Heart right ventricle (tissue), 16 donors: ENCODE measurements at regions not wholly inside any gene's neighbourhood (a gene's known extent, or its start where the extent isn't known, plus 50 kb on each side); places are given as distances from the start of the nearest gene placed in this dataset.

ENCODE experiments used
- ATAC-seq, 8 donors: fragments of 200-7000 bp; cut with Tn5 transposase; one replicate each; pipeline ENCODE4 v1.9.1; 2020; ENCODE audit warnings: mild to moderate bottlenecking in 8 of 8, moderate library complexity in 8 of 8, moderate number of reproducible peaks in 1 of 8
- DNase-seq, 2 donors: peaks; one replicate each; pipeline ENCODE4 v3.0.0-alpha.2; 2020
- H3K27ac ChIP-seq, 10 donors: fragments of 200-600 bp; sonication (generic) in 2 of 10; one replicate each; pipeline versions ENCODE4 v1.5.0 to v1.8.0; 2020 to 2022; ENCODE audit warnings: mild to moderate bottlenecking in 3 of 10
- H3K27me3 ChIP-seq, 7 donors: fragments of 200-600 bp; one replicate each; pipeline ENCODE4 v1.8.0; 2021 to 2022; ENCODE audit warnings: mild to moderate bottlenecking in 2 of 7
- H3K36me3 ChIP-seq, 9 donors: fragments of 200-600 bp; sonication (generic) in 1 of 9; one replicate each; pipeline versions ENCODE4 v1.5.0 to v1.8.0; 2020 to 2022; ENCODE audit warnings: mild to moderate bottlenecking in 2 of 9
- H3K4me1 ChIP-seq, 9 donors: fragments of 200-600 bp; sonication (generic) in 1 of 9; one replicate each; pipeline versions ENCODE4 v1.5.0 to v1.8.0; 2020 to 2022; ENCODE audit warnings: mild to moderate bottlenecking in 4 of 9
- H3K4me3 ChIP-seq, 10 donors: fragments of 200-600 bp; sonication (generic) in 2 of 10; one replicate each; pipeline versions ENCODE4 v1.5.0 to v1.8.0; 2020 to 2022; ENCODE audit warnings: mild to moderate bottlenecking in 7 of 10, moderate library complexity in 2 of 10
- H3K9me3 ChIP-seq, 11 donors: fragments of 200-600 bp in 10 of 11; sonication (generic) in 2 of 11; one replicate each; pipeline versions ENCODE4 v1.5.0 to v1.8.0; 2013 to 2022; ENCODE audit warnings: mild to moderate bottlenecking in 2 of 11, control low read depth in 1 of 11, moderate library complexity in 1 of 11
- CTCF ChIP-seq, 9 donors: fragments of 200-600 bp; sonication (generic) in 2 of 9; IDR thresholded peaks; one replicate each; pipeline versions ENCODE4 v1.5.0 to v1.8.0; 2021 to 2022; ENCODE audit warnings: antibody characterized with exemption in 9 of 9, mild to moderate bottlenecking in 5 of 9, moderate library complexity in 1 of 9
- WGBS, 2 donors: extraction: QIAGEN DNeasy Blood & Tissue Kit; methylation state at CpG; one replicate each; pipeline ENCODE4 v1.1.7; 2013; ENCODE audit warnings: inconsistent platforms in 1 of 2; 5-methylcytosine and 5-hydroxymethylcytosine counted together
- intact Hi-C, 10 donors: fragments of 100-400 bp; cut with DNase I; formaldehyde crosslinking; loops; one replicate each; pipeline versions ENCODE4 v1.11.1 to v1.14.2; 2022
- donor health status: Arrhythmogenic right ventricular cardiomyopathy.
- donor health status: ischemic (EF 13 %, LVEDD 7.1; RV severe dilation, severe dysfunction).
- donor health status: healthy with polysubstance abuse.
- donor health status: DM: no; HTN: yes; CAD: no.
- donor health status: DM: no; HTN: no; CAD: no.
- donor health status: ischemic (EF 25% LVEDD 6.9; RV normal size, moderate dysfunction).
- donor health status: ischemic (EF 25% LVEDD 5.7; RV mildly dilated, moderate dysfunction).
- donor health status: healthy.
- donor health status: DM: yes; HTN: yes; CAD: no.
- donor health status: Ischemic cardiomyopathy.
- donor health status: ischemic (EF 35%, LVEDD 5.7; RV mildly dilated, moderate dysfunction).
- donor health status: nonischemic (EF 11% LVEDD 7.7; RV severe dilation, severe dysfunction).
- donor health status: DM: yes; HTN: yes; CAD: no.
- donor health status: PGD.
- donor health status: ischemic (EF 29% LVEDD 5.4; RV normal size, mild dysfunction).
- donor health status: nonischemic (EF 23%, LVEDD 6.1; RV moderate dilation, normal function).

DNA sequence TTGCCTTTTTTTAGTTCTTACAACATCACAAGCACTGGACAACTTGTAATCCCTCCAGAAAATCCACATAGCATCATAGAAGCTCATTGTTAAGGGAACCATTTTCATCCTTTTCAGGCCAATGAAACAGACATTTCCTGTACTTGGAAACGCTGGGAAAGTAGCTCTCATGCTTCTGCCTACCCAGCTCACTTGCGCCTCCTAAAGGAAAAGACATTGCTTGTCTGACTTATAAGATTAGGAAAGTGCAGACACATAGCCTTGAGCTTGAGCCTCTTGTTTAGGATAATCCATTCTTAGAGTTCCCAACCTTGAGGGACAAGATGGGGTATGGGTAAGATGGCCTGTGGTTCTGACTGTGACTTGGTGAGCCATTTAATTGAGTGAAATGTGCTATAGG lies 589.5 kb downstream of the NOVA1 start:
- DNase-seq (no peak), ATAC-seq (no peak)
- H3K9me3 ChIP-seq: peaks cover 0 to 10% (median 0%) of the 10 kb centered on the region in 11 donors
- H3K4me3 ChIP-seq: no peak overlapping the region
- TF ChIP-seq CTCF (IDR thresholded peaks at IDR 0.05): no peak
- H3K36me3 ChIP-seq: no peaks in the 10 kb centered on the region
- H3K27me3 ChIP-seq: no peaks in the 10 kb centered on the region
- H3K4me1 ChIP-seq: no peaks in the 10 kb centered on the region
- intact Hi-C loops: no loop called here
- 25 to 28% methylated on average over 2 of the region's 2 CpGs for WGBS, 2 donors
- no peak overlapping the region for H3K27ac ChIP-seq

DNA sequence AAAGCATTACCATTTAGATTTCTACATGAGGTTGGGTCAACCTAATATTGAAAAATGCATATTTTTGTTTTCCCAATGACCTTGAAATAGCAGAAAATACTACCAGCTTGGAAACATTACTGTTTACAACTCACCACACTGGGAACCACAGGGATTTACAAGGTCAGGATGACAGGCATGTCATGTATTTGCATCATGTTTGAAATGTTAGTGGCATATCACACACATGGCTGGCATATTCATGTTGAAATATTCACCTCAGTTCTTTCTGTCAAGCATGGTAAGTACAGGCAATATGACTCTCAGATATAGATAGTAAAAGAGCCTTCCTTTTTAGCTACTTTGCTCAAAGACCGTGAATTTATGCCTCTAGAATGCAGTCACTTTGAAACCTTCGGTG lies 593.5 kb downstream of the NOVA1 start:
- no peak overlapping the region for H3K4me3 ChIP-seq
- 81 to 83% methylated on average over 2 of the region's 2 CpGs for WGBS, 2 donors
- no peaks in the 10 kb centered on the region for H3K9me3 ChIP-seq
- no peak for DNase-seq
- no peaks in the 10 kb centered on the region for H3K36me3 ChIP-seq
- no peaks in the 10 kb centered on the region for H3K4me1 ChIP-seq
- no peak overlapping the region for H3K27ac ChIP-seq
- no peak for ATAC-seq
- no peak for TF ChIP-seq CTCF (IDR thresholded peaks at IDR 0.05)
- intact Hi-C loops: no loop called here
- H3K27me3 ChIP-seq: no peaks in the 10 kb centered on the region

GRCh38 chr14:25993830-25994229 lies 604.0 kb downstream of the NOVA1 start:
- Histone ChIP-seq H3K9me3 (no peaks in the 10 kb centered on the region), H3K4me1 (no peaks in the 10 kb centered on the region), H3K36me3 (no peaks in the 10 kb centered on the region), H3K27ac (no peak overlapping the region), H3K4me3 (no peak overlapping the region), H3K27me3 (no peaks in the 10 kb centered on the region)
- intact Hi-C loops: no loop called here
- no peak for TF ChIP-seq CTCF (IDR thresholded peaks at IDR 0.05)
- ATAC-seq (no peak), DNase-seq (no peak)

GRCh38 chr14:25988536-25988935 lies 609.3 kb downstream of the NOVA1 start:
- peaks cover 0 to 18% (median 0%) of the 10 kb centered on the region in 11 donors for H3K9me3 ChIP-seq
- intact Hi-C loops: no loop called here

More at GRCh38 chr14:25988536-25988935, 609.3 kb downstream of the NOVA1 start:
- WGBS, 2 donors: 57 to 65% methylated on average over 3 of the region's 3 CpGs
- Histone ChIP-seq H3K4me1 (no peaks in the 10 kb centered on the region), H3K27me3 (no peaks in the 10 kb centered on the region), H3K27ac (no peak overlapping the region), H3K4me3 (no peak overlapping the region), H3K36me3 (no peaks in the 10 kb centered on the region)
- DNase-seq (no peak), ATAC-seq (no peak)
- no peak for TF ChIP-seq CTCF (IDR thresholded peaks at IDR 0.05)
